Left lung (tissue), 4 donors: ENCODE measurements at regions not wholly inside any gene's neighbourhood (a gene's known extent, or its start where the extent isn't known, plus 50 kb on each side); places are given as distances from the start of the nearest gene placed in this dataset.

Experiments
- ATAC-seq: fragments of 200-7000 bp; cut with Tn5 transposase; one replicate; pipeline ENCODE4 v1.9.1; 2020; ENCODE audit warnings: moderate library complexity
- DNase-seq, 4 donors: peaks; one replicate each; pipeline ENCODE4 v3.0.0-alpha.2; 2013 to 2020
- H3K27ac ChIP-seq, 2 donors: fragments of 200-600 bp; sonication (generic) in 1 of 2; one replicate each; pipeline versions ENCODE4 v1.5.0 to v1.8.0; 2020 to 2021
- H3K27me3 ChIP-seq, 2 donors: fragments of 200-600 bp; sonication (generic) in 1 of 2; one replicate each; pipeline versions ENCODE4 v1.5.0 to v1.8.0; 2020 to 2021
- H3K36me3 ChIP-seq, 2 donors: fragments of 200-600 bp; sonication (generic) in 1 of 2; one replicate each; pipeline versions ENCODE4 v1.5.0 to v1.8.0; 2020 to 2021
- H3K4me1 ChIP-seq, 2 donors: fragments of 200-600 bp; one replicate each; pipeline ENCODE4 v1.8.0; 2021
- H3K4me3 ChIP-seq, 2 donors: fragments of 200-600 bp; sonication (generic) in 1 of 2; one replicate each; pipeline versions ENCODE4 v1.5.0 to v1.8.0; 2020 to 2021; ENCODE audit warnings: mild to moderate bottlenecking in 1 of 2
- H3K9me3 ChIP-seq, 2 donors: fragments of 200-600 bp; sonication (generic) in 1 of 2; one replicate each; pipeline versions ENCODE4 v1.5.0 to v1.8.0; 2020 to 2021
- intact Hi-C, 2 donors: fragments of 100-400 bp; cut with DNase I; formaldehyde crosslinking; loops; one replicate each; pipeline versions ENCODE4 v1.11.2 to v1.14.2; 2022
- TF ChIP-seq, protein P1 (sequence below), 2 donors: fragments of 200-600 bp; sonication (generic) in 1 of 2; IDR thresholded peaks; one replicate each; pipeline versions ENCODE4 v1.5.0 to v1.8.0; 2021; ENCODE audit warnings: antibody characterized with exemption in 2 of 2
- donor health status: DM: no; HTN: yes; CAD: no.
- donor health status: DM: no; HTN: no; CAD: no.

- DNase-seq (no peak), ATAC-seq (no peak)
- H3K27ac ChIP-seq: no peak overlapping the region
- H3K27me3 ChIP-seq: no peaks in the 10 kb centered on the region
- intact Hi-C loops: no loop called here
- H3K36me3 ChIP-seq: no peaks in the 10 kb centered on the region
- no peak overlapping the region for H3K4me3 ChIP-seq
- no peaks in the 10 kb centered on the region for H3K4me1 ChIP-seq
- no peaks in the 10 kb centered on the region for H3K9me3 ChIP-seq
- TF ChIP-seq, protein P1, sequence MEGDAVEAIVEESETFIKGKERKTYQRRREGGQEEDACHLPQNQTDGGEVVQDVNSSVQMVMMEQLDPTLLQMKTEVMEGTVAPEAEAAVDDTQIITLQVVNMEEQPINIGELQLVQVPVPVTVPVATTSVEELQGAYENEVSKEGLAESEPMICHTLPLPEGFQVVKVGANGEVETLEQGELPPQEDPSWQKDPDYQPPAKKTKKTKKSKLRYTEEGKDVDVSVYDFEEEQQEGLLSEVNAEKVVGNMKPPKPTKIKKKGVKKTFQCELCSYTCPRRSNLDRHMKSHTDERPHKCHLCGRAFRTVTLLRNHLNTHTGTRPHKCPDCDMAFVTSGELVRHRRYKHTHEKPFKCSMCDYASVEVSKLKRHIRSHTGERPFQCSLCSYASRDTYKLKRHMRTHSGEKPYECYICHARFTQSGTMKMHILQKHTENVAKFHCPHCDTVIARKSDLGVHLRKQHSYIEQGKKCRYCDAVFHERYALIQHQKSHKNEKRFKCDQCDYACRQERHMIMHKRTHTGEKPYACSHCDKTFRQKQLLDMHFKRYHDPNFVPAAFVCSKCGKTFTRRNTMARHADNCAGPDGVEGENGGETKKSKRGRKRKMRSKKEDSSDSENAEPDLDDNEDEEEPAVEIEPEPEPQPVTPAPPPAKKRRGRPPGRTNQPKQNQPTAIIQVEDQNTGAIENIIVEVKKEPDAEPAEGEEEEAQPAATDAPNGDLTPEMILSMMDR (IDR thresholded peaks at IDR 0.05): no peak
These were observed 312.8 kb upstream of the PKDCC start for GRCh38 chr2:41735006-41735405.

GRCh38 chr2:41735476-41735875 is 312.3 kb upstream of the PKDCC start:
- no peak for DNase-seq
- TF ChIP-seq, protein P1 (IDR thresholded peaks at IDR 0.05): no peak
- Histone ChIP-seq H3K27ac (peak overlapping the region in 1 of 2 donors; percentile 13), H3K36me3 (no peaks in the 10 kb centered on the region), H3K4me3 (no peak overlapping the region), H3K4me1 (no peaks in the 10 kb centered on the region), H3K9me3 (no peaks in the 10 kb centered on the region), H3K27me3 (no peaks in the 10 kb centered on the region)
- intact Hi-C loops: no loop called here
- ATAC-seq: peak; percentile 33

DNA sequence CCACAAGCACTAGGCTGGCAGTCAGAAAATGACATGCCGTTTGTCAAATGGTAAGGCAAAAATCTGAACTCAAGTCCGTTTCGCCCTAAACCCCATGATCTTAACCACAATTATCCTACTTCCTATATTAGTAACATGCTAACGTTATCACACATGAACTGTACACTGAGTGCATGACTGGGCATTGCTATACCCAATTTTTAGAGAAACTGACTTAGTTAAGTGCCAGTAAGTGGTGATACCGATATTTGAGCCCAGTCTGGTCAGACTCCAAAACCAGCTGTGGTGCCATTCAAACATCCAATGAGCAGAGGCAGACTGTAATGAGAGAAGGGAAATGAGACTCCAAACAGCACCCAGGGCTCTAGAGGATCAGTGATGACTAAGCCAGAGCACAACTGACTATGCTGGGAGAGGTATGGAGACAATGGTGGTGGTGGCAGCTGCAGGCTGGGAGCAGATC is 311.7 kb upstream of the PKDCC start:
- intact Hi-C loops: no loop called here
- H3K27ac ChIP-seq: peak overlapping the region in 1 of 2 donors; percentile 13
- no peaks in the 10 kb centered on the region for H3K9me3 ChIP-seq
- no peaks in the 10 kb centered on the region for H3K4me1 ChIP-seq
- TF ChIP-seq, protein P1 (IDR thresholded peaks at IDR 0.05): no peak
- no peaks in the 10 kb centered on the region for H3K27me3 ChIP-seq
- H3K4me3 ChIP-seq: no peak overlapping the region
- H3K36me3 ChIP-seq: no peaks in the 10 kb centered on the region
- DNase-seq: no peak
- ATAC-seq: peak; percentile 76

DNA sequence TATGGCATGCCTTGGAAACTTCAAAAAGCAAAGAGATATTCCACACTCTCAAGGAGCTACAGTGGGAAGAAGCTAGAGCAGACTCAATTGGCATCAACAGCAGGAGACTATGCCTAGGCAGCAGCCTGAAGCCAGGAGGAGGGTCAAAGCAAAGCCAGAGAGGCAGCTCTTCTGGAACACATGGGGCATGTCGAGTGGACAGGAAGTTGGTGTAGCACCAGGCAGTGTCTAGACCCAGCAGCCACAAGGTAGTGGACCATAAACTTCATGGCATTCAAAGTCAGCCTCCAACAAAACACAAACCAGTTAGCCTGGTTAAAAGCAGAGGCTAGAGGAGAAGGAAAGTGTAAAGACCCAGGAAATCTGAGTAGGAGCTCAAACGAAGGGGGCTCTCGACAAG is 311.2 kb upstream of the PKDCC start:
- H3K4me1 ChIP-seq: no peaks in the 10 kb centered on the region
- intact Hi-C loops: no loop called here
- DNase-seq (no peak), ATAC-seq (no peak)
- H3K27ac ChIP-seq: no peak overlapping the region
- TF ChIP-seq, protein P1 (IDR thresholded peaks at IDR 0.05): no peak
- no peaks in the 10 kb centered on the region for H3K9me3 ChIP-seq
- no peak overlapping the region for H3K4me3 ChIP-seq
- H3K36me3 ChIP-seq: no peaks in the 10 kb centered on the region
- no peaks in the 10 kb centered on the region for H3K27me3 ChIP-seq

DNA sequence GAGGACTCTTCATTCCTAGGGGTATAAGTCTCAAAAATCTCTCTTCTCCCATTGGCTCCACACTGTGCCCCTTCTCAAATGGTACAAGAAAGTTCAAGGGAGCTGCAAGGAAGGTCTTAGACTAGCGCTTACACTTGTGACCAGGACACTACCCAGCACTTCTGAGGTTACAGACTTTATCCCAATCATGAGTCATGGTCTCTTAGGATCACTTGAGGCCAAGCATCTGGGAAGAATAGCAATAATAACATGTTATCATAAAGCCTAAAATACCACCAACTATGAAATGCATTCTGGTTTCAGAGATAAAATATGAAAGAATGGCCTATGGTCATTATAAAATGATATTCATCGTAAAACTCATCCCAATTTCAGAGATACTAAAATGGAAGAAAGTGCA is 309.9 kb upstream of the PKDCC start:
- Histone ChIP-seq H3K4me1 (no peaks in the 10 kb centered on the region), H3K4me3 (no peak overlapping the region), H3K9me3 (no peaks in the 10 kb centered on the region), H3K27me3 (no peaks in the 10 kb centered on the region), H3K27ac (no peak overlapping the region), H3K36me3 (no peaks in the 10 kb centered on the region)
- TF ChIP-seq, protein P1 (IDR thresholded peaks at IDR 0.05): no peak
- intact Hi-C loops: no loop called here
- ATAC-seq (no peak), DNase-seq (no peak)
